ENCODE measurements at regions not wholly inside any gene's neighbourhood (a gene's known extent, or its start where the extent isn't known, plus 50 kb on each side); places are given as distances from the start of the nearest gene placed in this dataset.

GRCh38 chr14:51328064-51328771 lies 88.2 kb downstream of the TMX1 start:
- no peak for TF ChIP-seq POLR2AphosphoS5 (IDR thresholded peaks at IDR 0.05; ENCODE audit: low read depth, low read length)
- no peak for TF ChIP-seq JUND (IDR thresholded peaks at IDR 0.05; ENCODE audit: low read length)
- no peak for TF ChIP-seq GABPA (IDR thresholded peaks at IDR 0.05; ENCODE audit: borderline replicate concordance, insufficient read depth, low read length)
- TF ChIP-seq YY1 (IDR thresholded peaks at IDR 0.05; ENCODE audit: low read depth, low read length): no peak
- TF ChIP-seq, protein P1, sequence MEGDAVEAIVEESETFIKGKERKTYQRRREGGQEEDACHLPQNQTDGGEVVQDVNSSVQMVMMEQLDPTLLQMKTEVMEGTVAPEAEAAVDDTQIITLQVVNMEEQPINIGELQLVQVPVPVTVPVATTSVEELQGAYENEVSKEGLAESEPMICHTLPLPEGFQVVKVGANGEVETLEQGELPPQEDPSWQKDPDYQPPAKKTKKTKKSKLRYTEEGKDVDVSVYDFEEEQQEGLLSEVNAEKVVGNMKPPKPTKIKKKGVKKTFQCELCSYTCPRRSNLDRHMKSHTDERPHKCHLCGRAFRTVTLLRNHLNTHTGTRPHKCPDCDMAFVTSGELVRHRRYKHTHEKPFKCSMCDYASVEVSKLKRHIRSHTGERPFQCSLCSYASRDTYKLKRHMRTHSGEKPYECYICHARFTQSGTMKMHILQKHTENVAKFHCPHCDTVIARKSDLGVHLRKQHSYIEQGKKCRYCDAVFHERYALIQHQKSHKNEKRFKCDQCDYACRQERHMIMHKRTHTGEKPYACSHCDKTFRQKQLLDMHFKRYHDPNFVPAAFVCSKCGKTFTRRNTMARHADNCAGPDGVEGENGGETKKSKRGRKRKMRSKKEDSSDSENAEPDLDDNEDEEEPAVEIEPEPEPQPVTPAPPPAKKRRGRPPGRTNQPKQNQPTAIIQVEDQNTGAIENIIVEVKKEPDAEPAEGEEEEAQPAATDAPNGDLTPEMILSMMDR (IDR thresholded peaks at IDR 0.05; ENCODE audit: control extremely low read depth in 1 of 3, insufficient read depth in 1 of 3, low read depth in 1 of 3, low read length in 3 of 3): no peak
- TF ChIP-seq HDAC2 (IDR thresholded peaks at IDR 0.05; ENCODE audit: borderline replicate concordance in 1 of 2, low read depth in 2 of 2, low read length in 2 of 2): no peak
- no peak for TF ChIP-seq RAD21 (IDR thresholded peaks at IDR 0.05 in 1 of 2, conservative IDR thresholded peaks at IDR 0.05 in 1 of 2; ENCODE audit: low read depth in 2 of 2, low read length in 2 of 2)
- TF ChIP-seq POLR2A (IDR thresholded peaks at IDR 0.05; ENCODE audit: control extremely low read depth in 1 of 2, low read depth in 2 of 2, low read length in 2 of 2): no peak
- TF ChIP-seq NRF1 (IDR thresholded peaks at IDR 0.05; ENCODE audit: low read depth, low read length): no peak
- TF ChIP-seq HDAC6 (IDR thresholded peaks at IDR 0.05; ENCODE audit: low read depth, low read length): no peak

Measured in H1 (cell line).